ENCODE measurements at regions not wholly inside any gene's neighbourhood (a gene's known extent, or its start where the extent isn't known, plus 50 kb on each side); places are given as distances from the start of the nearest gene placed in this dataset.

DNA sequence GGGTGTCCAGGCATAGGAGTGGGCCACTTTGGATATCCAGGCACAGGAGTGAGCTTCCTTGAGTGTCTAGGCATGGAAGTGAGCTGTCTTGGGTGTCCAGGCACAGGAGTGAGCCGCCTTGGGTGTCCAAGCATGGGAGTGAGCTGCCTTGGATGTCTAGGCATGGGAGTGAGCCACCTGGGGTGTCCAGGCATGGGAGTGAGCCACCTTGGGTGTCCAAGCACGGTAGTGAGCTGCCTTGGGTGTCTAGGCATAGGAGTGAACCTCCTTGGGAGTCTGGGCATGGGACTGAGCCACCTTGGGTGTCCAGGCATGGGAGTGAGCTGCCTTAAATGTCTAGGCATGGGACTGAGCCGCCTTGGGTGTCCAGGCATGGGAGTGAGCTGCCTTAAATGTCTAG lies 146.3 kb downstream of the C1orf94 start:
- TF ChIP-seq, protein P1, sequence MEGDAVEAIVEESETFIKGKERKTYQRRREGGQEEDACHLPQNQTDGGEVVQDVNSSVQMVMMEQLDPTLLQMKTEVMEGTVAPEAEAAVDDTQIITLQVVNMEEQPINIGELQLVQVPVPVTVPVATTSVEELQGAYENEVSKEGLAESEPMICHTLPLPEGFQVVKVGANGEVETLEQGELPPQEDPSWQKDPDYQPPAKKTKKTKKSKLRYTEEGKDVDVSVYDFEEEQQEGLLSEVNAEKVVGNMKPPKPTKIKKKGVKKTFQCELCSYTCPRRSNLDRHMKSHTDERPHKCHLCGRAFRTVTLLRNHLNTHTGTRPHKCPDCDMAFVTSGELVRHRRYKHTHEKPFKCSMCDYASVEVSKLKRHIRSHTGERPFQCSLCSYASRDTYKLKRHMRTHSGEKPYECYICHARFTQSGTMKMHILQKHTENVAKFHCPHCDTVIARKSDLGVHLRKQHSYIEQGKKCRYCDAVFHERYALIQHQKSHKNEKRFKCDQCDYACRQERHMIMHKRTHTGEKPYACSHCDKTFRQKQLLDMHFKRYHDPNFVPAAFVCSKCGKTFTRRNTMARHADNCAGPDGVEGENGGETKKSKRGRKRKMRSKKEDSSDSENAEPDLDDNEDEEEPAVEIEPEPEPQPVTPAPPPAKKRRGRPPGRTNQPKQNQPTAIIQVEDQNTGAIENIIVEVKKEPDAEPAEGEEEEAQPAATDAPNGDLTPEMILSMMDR (IDR thresholded peaks at IDR 0.05) = no peak
- ATAC-seq (ENCODE audit: low FRiP score) (no peak), DNase-seq (ENCODE audit: low spot score) (no peak)

DNA sequence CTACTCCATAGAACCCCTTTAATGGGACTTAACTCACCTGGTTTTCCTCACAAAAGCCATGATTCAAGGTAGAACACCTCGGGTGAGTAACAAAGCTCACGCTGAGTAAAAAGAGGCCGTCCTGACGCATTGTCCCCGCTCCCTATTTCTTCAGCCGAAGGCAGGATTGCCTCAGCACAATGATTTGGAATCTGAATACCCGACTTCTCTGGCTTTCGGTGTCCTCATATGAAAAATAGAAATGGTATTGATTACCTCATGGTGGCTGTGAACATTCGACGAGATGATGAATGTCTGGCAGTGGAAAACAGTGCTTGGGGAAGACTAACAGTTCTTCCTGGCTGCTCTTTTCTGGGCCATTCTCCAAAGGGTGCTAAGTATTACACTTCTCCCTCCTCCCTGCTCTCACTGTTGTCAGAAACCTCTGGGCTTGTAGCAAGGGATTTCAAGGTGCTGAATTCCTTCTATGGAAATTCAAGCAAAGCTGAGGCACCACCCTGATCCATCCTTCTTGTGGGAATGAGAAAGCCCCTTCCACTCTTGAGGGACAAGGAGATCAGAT lies 148.3 kb downstream of the C1orf94 start:
- ATAC-seq (ENCODE audit: low FRiP score) = no peak
- TF ChIP-seq, protein P1 (IDR thresholded peaks at IDR 0.05) = no peak
- no peak for DNase-seq (ENCODE audit: low spot score)

DNA sequence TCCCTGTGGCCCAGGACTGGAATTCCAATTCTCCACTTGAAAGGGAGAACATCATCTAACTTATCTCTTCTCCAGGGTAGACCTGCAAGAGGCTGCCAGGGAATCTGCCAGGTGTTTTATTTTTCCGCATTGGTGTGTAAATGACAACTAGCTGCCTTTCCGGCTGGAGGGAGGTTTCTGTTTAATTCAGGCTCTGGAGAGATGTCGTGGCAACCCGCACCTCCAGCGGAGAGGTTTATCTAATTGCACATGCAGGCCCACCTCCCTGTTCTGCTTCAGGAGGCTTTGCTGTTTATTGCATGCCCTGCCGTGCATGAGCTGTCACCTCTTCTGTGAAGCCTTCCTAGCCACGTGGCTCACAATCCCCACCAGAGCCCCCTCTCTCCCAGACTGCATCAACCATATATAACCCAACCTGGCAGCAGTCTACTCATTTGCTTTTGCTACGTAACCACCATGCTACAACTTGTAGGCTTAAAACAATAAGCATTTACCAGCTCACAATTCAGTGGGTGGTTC lies 151.6 kb downstream of the C1orf94 start:
- TF ChIP-seq, protein P1 (IDR thresholded peaks at IDR 0.05) = no peak
- no peak for ATAC-seq (ENCODE audit: low FRiP score)

DNA sequence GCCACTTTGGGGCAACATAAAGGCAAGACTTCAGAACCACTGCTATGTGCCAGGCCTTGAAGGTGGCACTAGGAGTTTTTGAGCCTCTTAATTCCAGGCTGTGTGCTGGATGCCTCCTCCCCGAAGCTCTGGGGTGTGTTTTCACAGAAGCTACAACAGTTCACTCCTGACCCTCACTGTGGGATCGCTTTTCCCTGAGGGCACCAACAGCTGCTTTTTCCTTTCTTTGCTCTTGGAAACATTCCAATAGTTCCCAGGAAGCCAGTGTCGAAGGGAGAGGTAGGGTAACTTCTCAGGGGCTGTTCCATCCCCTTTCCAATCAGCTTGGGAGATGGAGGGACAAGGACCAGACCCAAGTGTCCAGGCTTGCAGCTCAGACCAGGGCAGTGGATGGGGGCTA lies 153.4 kb downstream of the C1orf94 start:
- DNase-seq (ENCODE audit: low spot score) (no peak), ATAC-seq (ENCODE audit: low FRiP score) (no peak)
- TF ChIP-seq, protein P1 (IDR thresholded peaks at IDR 0.05) = no peak

More for the DNA sequence above, 151.6 kb downstream of the C1orf94 start:
- no peak for DNase-seq (ENCODE audit: low spot score)

DNA sequence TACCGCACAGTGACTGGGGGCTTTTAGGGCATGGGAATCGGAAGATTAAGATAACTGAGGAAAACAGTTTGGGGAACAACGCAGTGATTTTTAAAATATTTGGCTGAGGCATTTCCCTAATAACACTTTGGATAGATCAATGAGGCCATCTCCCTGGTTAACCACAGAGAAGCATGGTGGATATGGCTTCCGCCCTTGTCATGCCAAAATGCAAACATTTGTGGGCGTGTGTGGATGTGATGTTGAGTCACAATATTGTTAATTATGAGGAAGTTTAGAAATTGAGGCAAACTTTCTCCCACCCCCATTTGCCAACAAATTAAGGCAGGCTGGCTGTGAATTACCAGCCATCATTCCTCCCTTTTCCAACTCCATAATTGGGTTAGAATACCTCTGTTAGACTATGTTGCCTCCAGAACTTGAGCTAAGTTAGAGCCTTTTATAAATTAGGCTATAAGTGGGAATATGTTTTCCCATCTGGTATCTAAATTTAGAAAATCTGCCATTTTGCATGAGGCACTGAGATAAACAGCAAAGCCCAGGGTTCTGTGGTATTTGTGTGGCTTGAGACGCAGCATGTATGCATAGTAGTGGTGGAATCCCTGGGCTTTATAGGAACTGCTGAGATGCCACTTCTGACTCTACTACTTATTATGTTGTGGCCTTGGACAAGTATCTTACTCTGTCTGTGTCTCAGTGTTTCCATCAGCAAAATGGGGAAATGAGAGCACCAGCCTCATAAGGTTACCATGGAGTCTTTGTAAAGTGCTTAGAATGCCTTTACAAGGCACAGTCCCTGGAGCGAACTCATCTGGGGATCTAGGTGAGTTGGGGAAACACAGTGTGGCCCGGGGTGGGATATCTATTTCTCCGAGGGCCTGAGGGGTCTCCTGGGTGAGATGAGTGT lies 154.6 kb downstream of the C1orf94 start:
- TF ChIP-seq, protein P1 (IDR thresholded peaks at IDR 0.05) = no peak
- DNase-seq (ENCODE audit: low spot score) (no peak), ATAC-seq (ENCODE audit: low FRiP score) (no peak)

DNA sequence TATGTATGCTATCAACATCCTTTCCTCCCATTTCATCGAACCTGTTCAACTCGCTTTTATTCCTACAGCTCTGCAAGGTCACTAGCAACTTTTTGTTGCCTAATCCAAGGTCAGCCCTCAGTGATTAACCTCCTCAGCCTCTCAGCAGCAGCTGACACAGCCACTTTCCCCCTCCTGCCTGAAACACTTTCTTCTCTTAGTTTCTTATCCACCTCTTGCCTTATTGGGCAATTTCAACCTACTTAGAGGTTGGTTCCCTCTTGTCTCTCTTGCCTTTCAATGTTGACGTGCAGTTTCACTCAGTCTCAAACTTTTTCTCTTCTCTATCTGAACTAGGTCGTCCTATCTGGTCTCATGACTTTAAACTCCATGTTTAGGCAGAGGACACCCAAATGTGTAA lies 156.3 kb downstream of the C1orf94 start:
- DNase-seq (ENCODE audit: low spot score) = no peak
- TF ChIP-seq, protein P1 (IDR thresholded peaks at IDR 0.05) = no peak
- ATAC-seq (ENCODE audit: low FRiP score) = no peak

Measured in omental fat pad (tissue), 3 donors.